Peyer's patch (tissue), 4 donors: ENCODE measurements at regions not wholly inside any gene's neighbourhood (a gene's known extent, or its start where the extent isn't known, plus 50 kb on each side); places are given as distances from the start of the nearest gene placed in this dataset.

Source experiments
- CTCF ChIP-seq, 6 experiments: fragments of 450-650 bp in 4 of 6; fragments of 200-600 bp in 2 of 6; sonication (generic) in 1 of 6; IDR thresholded peaks; one replicate each; pipeline ENCODE4 v1.5.1; 2017 to 2019; ENCODE audit warnings: antibody characterized with exemption in 6 of 6, mild to moderate bottlenecking in 3 of 6, moderate library complexity in 1 of 6
- POLR2A ChIP-seq, 2 donors: fragments of 450-650 bp; IDR thresholded peaks; one replicate each; pipeline ENCODE4 v1.5.1; 2017; ENCODE audit warnings: antibody characterized with exemption in 2 of 2, mild to moderate bottlenecking in 2 of 2, moderate library complexity in 2 of 2

- TF ChIP-seq CTCF (IDR thresholded peaks at IDR 0.05) (no peak), POLR2A (IDR thresholded peaks at IDR 0.05) (no peak)
Observed at GRCh38 chr5:165919196-165919595, 2372.2 kb upstream of the WWC1 start.
